HG02623 (cell line): ENCODE measurements at regions not wholly inside any gene's neighbourhood (a gene's known extent, or its start where the extent isn't known, plus 50 kb on each side); places are given as distances from the start of the nearest gene placed in this dataset.

Experiments used
- ATAC-seq: cut with Tn5 transposase; IDR thresholded peaks from one replicate; pipeline ENCODE4 v1.9.1; 2021; ENCODE audit warnings: moderate library complexity; ENCODE audit not compliant: unreplicated experiment

GRCh38 chr11:115665175-115665821 is 161.1 kb upstream of the CADM1 start:
- no peak for ATAC-seq

- ATAC-seq: no peak
Measured at GRCh38 chr11:115664313-115664712, 160.1 kb upstream of the CADM1 start.

DNA sequence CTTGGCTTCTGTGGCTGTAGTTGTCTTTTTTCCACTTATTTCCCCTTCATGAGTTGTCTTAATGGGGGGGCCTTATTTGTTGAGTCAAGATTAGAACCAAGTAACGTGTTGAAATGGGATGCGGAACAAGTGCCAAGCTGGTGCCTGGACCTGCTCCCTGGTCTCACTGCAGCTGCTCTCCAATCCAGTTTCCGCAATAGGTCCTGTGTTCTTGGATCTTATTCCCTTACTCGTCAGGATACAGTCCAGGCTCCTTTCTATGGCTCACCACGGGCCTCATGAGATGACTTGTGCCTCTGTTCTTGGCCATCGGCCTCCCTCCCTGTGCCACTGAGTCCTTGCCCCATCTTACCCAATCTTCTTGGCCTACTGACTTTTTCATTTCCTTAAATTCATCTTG is 159.6 kb upstream of the CADM1 start:
- no peak for ATAC-seq

GRCh38 chr11:115660030-115660805 is 156.0 kb upstream of the CADM1 start:
- ATAC-seq: no peak

- no peak for ATAC-seq
Measured at GRCh38 chr11:115659061-115659963, 155.1 kb upstream of the CADM1 start.

GRCh38 chr11:115657586-115657985 is 153.4 kb upstream of the CADM1 start:
- no peak for ATAC-seq

GRCh38 chr11:115656669-115657068 is 152.5 kb upstream of the CADM1 start:
- ATAC-seq: no peak

DNA sequence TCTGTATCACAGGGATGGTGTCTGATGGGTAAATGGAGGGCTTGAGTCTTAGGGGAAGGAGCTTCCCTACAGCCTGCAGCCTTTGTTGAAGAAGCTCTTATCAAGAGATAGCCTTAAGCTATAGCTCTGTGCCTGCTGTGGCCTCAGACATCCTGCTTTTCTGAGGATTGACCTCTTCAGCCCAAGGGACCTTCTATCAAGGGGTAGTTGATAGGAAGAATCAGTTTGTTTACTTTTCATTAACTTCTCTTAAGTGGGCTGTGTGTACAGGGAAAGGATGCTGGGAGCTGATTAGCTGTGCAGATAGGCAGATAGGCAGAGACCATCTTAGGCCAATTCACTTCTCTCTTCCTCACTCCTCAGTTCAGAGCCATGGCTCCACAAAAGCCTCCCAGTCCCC is 151.8 kb upstream of the CADM1 start:
- no peak for ATAC-seq

GRCh38 chr11:115654792-115655191 is 150.6 kb upstream of the CADM1 start:
- no peak for ATAC-seq

DNA sequence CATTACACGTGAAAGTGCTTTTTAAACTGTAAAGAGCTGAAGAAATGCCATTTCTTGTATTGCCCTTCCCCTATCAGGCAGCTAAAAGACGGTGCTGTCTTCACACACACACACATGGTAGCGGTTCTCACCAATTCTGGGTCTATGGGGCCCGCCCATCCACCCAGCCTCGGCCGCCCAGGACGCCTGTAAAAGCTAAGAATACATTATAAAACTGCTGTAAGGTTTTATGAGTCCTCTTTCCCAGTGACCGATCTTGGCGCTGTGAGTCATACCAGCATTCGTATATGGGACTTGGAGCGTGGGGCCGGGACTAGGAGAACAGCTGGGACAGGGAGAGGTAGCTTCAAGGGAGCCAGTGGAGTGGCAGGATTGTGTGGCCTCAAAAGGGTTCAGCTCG is 149.7 kb upstream of the CADM1 start:
- no peak for ATAC-seq

DNA sequence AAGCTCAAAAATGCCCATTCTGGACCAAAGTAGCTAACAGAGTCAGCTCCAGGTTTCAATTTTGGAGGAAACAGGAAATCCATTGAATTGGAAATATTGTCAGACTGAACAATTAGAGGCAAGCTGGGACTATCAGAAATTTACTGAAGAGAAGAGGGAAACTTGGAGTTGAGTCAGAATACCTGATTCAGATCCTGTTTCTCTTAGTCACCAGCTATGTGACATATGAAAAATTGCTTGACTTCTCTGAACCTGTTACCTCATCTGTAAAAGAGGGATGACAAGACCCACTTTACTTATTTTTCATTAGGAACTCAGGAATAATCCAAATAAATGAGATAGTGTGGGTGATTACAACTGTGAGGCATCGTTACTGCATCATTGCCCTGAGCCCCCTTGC is 148.9 kb upstream of the CADM1 start:
- no peak for ATAC-seq

DNA sequence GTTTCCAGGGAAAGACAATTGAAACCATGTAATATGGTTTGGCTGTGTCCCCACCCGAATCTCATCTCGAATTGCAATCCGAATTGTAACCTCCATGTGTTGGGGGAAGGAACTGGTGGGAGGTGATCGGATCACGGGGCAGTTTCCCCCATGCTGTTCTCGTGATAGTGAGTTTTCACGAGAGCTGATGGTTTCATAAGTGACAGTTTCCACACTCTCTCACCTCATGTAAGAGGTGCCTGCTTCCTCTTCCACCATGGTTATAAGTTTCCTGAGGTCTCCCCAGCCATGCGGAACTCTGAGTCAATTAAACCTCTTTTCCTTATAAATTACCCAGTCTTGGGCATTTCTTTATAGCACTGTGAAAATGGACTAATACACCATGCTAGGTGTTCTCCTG is 148.3 kb upstream of the CADM1 start:
- no peak for ATAC-seq

- ATAC-seq: no peak
Measured at GRCh38 chr11:115652094-115652493, 147.9 kb upstream of the CADM1 start.

- ATAC-seq: no peak
Measured at GRCh38 chr11:115649461-115649860, 145.2 kb upstream of the CADM1 start.

GRCh38 chr11:115645631-115646317 is 141.6 kb upstream of the CADM1 start:
- no peak for ATAC-seq

DNA sequence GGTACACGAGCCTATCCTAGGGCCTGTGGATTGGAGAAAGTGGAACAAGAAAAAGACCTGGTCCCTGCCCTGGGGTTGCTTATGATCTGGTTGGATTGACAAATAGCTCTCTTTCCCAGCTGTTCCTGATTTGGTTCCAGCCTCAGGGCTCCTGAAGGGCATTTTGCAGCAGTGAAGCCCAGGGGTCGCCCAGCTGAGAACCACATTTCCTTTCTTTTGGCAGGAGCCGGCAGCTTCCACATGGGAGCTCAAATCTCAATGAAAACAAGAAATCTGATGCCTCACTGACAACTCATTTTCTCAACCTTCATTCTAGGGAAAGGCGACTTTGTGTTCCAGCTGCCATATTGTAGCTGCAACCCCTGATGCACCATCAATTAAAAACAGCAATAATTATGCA is 140.6 kb upstream of the CADM1 start:
- ATAC-seq: no peak

- ATAC-seq: no peak
Measured at GRCh38 chr11:115643549-115644270, 139.5 kb upstream of the CADM1 start.

DNA sequence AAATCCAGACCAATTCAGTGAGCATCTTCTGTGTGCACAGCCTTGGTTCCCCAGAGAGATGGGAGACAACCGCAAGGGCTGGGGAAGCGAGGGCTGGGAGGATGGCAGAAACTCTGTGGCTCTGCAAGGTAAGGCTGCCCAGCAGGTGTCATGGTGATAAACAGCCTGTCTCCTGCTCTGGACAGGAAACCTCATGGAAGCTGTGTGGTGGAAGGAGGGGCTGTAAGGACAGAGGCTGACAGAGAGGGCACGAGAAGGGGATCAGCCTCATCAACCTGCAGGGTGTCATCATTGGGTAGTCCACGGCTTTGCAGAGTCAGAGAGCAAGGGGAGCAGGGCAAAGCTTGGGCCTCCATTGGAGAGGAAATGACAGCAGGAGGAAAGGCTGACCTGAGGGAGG is 138.4 kb upstream of the CADM1 start:
- no peak for ATAC-seq

GRCh38 chr11:115637599-115638241 is 133.5 kb upstream of the CADM1 start:
- no peak for ATAC-seq
